ENCODE measurements at regions not wholly inside any gene's neighbourhood (a gene's known extent, or its start where the extent isn't known, plus 50 kb on each side); places are given as distances from the start of the nearest gene placed in this dataset.
"Not testable (repeated sequence)": the region's sequence is repeated elsewhere in the genome, so short reads cannot be mapped to it uniquely, and the experiment has no call there.

GRCh38 chr5:100479079-100479688 lies 56.0 kb upstream of the FAM174A start:
- DNase-seq (ENCODE audit: low read depth in 2 of 2) = no peak

GRCh38 chr5:100472091-100472490 lies 63.1 kb upstream of the FAM174A start:
- no peak for DNase-seq (ENCODE audit: low read depth in 2 of 2)

GRCh38 chr5:100469767-100470166 lies 65.4 kb upstream of the FAM174A start:
- DNase-seq (ENCODE audit: low read depth in 2 of 2) = no peak

- no peak for DNase-seq (ENCODE audit: low read depth in 2 of 2)
Observed at GRCh38 chr5:100464418-100464817, 70.8 kb upstream of the FAM174A start.

GRCh38 chr5:100456615-100457014 lies 78.6 kb upstream of the FAM174A start:
- no peak for DNase-seq (ENCODE audit: low read depth in 2 of 2)

- no peak for DNase-seq (ENCODE audit: low read depth in 2 of 2)
Observed at GRCh38 chr5:100452126-100452525, 83.0 kb upstream of the FAM174A start.

- no peak for DNase-seq (ENCODE audit: low read depth in 2 of 2)
Observed at GRCh38 chr5:100448111-100448528, 87.1 kb upstream of the FAM174A start.

- no peak for DNase-seq (ENCODE audit: low read depth in 2 of 2)
Observed at GRCh38 chr5:100446879-100447430, 88.2 kb upstream of the FAM174A start.

GRCh38 chr5:100444961-100445360 lies 90.2 kb upstream of the FAM174A start:
- DNase-seq (ENCODE audit: low read depth in 2 of 2) = no peak

GRCh38 chr5:100434815-100435214 lies 100.4 kb upstream of the FAM174A start:
- no peak for DNase-seq (ENCODE audit: low read depth in 2 of 2)

GRCh38 chr5:100432741-100433140 lies 102.4 kb upstream of the FAM174A start:
- DNase-seq (ENCODE audit: low read depth in 2 of 2) = no peak

GRCh38 chr5:100430268-100431195 lies 104.6 kb upstream of the FAM174A start:
- DNase-seq (ENCODE audit: low read depth in 2 of 2) = peak; percentile 17 to 30

- DNase-seq (ENCODE audit: low read depth in 2 of 2) = no peak
Observed at GRCh38 chr5:100424787-100425186, 110.4 kb upstream of the FAM174A start.

GRCh38 chr5:100424017-100424416 lies 111.2 kb upstream of the FAM174A start:
- DNase-seq (ENCODE audit: low read depth in 2 of 2) = no peak

GRCh38 chr5:100423330-100423729 lies 111.8 kb upstream of the FAM174A start:
- no peak for DNase-seq (ENCODE audit: low read depth in 2 of 2)

GRCh38 chr5:100421360-100421759 lies 113.8 kb upstream of the FAM174A start:
- no peak for DNase-seq (ENCODE audit: low read depth in 2 of 2)

- no peak for DNase-seq (ENCODE audit: low read depth in 2 of 2)
Observed at GRCh38 chr5:100418231-100418630, 116.9 kb upstream of the FAM174A start.

- no peak for DNase-seq (ENCODE audit: low read depth in 2 of 2)
Observed at GRCh38 chr5:100409660-100410151, 125.5 kb upstream of the FAM174A start.

GRCh38 chr5:100407053-100407452 lies 128.1 kb upstream of the FAM174A start:
- no peak for DNase-seq (ENCODE audit: low read depth in 2 of 2)

GRCh38 chr5:100406640-100407039 lies 128.5 kb upstream of the FAM174A start:
- DNase-seq (ENCODE audit: low read depth in 2 of 2) = no peak

GRCh38 chr5:100402071-100402470 lies 133.1 kb upstream of the FAM174A start:
- no peak for DNase-seq (ENCODE audit: low read depth in 2 of 2)

- DNase-seq (ENCODE audit: low read depth in 2 of 2) = no peak
Observed at GRCh38 chr5:100401149-100401548, 134.0 kb upstream of the FAM174A start.

GRCh38 chr5:100398815-100399214 lies 136.4 kb upstream of the FAM174A start:
- DNase-seq (ENCODE audit: low read depth in 2 of 2) = not testable (repeated sequence)

All from stimulated activated CD4-positive, alpha-beta T cell treated with anti-CD3 and anti-CD28 coated beads, Interleukin-12 subunit alpha, Interleukin-12 subunit beta, amount 100 ng/mL, for 24 hours (primary cell).